ENCODE measurements at regions not wholly inside any gene's neighbourhood (a gene's known extent, or its start where the extent isn't known, plus 50 kb on each side); places are given as distances from the start of the nearest gene placed in this dataset.
A peak's percentile ranks its signal among the peaks of the same experiment; 100 is the strongest.

GRCh38 chr4:110411574-110412011, 64.4 kb upstream of the ENPEP start (continued):
- TF ChIP-seq ZNF830 (tag by site-specific recombination; IDR thresholded peaks at IDR 0.05; ENCODE audit: low read depth) (no peak), ZNF239 (tag by site-specific recombination; IDR thresholded peaks at IDR 0.05) (no peak), IKZF3 (tag by site-specific recombination; IDR thresholded peaks at IDR 0.05) (peak; percentile 100), AEBP2 (tag by site-specific recombination; IDR thresholded peaks at IDR 0.05; ENCODE audit: borderline replicate concordance) (no peak), ZNF280D (tag by site-specific recombination; IDR thresholded peaks at IDR 0.05) (no peak), ZBTB20 (tag by site-specific recombination; IDR thresholded peaks at IDR 0.05) (no peak), ZNF530 (tag by site-specific recombination; IDR thresholded peaks at IDR 0.05; ENCODE audit: low read depth) (no peak), ZNF501 (tag by site-specific recombination; IDR thresholded peaks at IDR 0.05) (no peak), ZNF311 (tag by site-specific recombination; IDR thresholded peaks at IDR 0.05; ENCODE audit: borderline replicate concordance) (no peak), ZNF623 (tag by site-specific recombination; IDR thresholded peaks at IDR 0.05) (no peak), HOXA7 (CRISPR knock-in tag; IDR thresholded peaks at IDR 0.05; ENCODE audit: borderline replicate concordance) (no peak), ZNF132 (tag by site-specific recombination; IDR thresholded peaks at IDR 0.05; ENCODE audit: borderline replicate concordance) (no peak), ZNF621 (tag by site-specific recombination; IDR thresholded peaks at IDR 0.05) (no peak), ZNF214 (tag by site-specific recombination; IDR thresholded peaks at IDR 0.05; ENCODE audit: borderline replicate concordance) (no peak), MYNN (tag by site-specific recombination; IDR thresholded peaks at IDR 0.05; ENCODE audit: borderline replicate concordance) (no peak), ZNF624 (tag by site-specific recombination; IDR thresholded peaks at IDR 0.05) (no peak), ZNF548 (tag by site-specific recombination; IDR thresholded peaks at IDR 0.05) (no peak), YY2 (tag by site-specific recombination; IDR thresholded peaks at IDR 0.05) (no peak), ZNF707 (tag by site-specific recombination; IDR thresholded peaks at IDR 0.05) (no peak), ZNF514 (tag by site-specific recombination; IDR thresholded peaks at IDR 0.05) (no peak), ZBTB21 (tag by site-specific recombination; IDR thresholded peaks at IDR 0.05) (peak; percentile 61; the same call in 1 of the 2 replicates), ZNF670 (tag by site-specific recombination; IDR thresholded peaks at IDR 0.05; ENCODE audit: low read depth) (no peak), ZNF140 (tag by site-specific recombination; IDR thresholded peaks at IDR 0.05) (peak; percentile 80; the same call in 1 of the 2 replicates), INSM2 (tag by site-specific recombination; IDR thresholded peaks at IDR 0.05) (peak; percentile 90), ZSCAN16 (tag by site-specific recombination; IDR thresholded peaks at IDR 0.05) (no peak), REPIN1 (tag by site-specific recombination; IDR thresholded peaks at IDR 0.05; ENCODE audit: low read depth) (no peak), ZNF211 (tag by site-specific recombination; IDR thresholded peaks at IDR 0.05; ENCODE audit: low read depth) (no peak), RBAK (tag by site-specific recombination; IDR thresholded peaks at IDR 0.05) (no peak), ZSCAN5A (tag by site-specific recombination; IDR thresholded peaks at IDR 0.05) (no peak), ZNF549 (tag by site-specific recombination; IDR thresholded peaks at IDR 0.05) (no peak), ZNF169 (tag by site-specific recombination; IDR thresholded peaks at IDR 0.05) (no peak), KLF9 (tag by site-specific recombination; IDR thresholded peaks at IDR 0.05; ENCODE audit: low read depth) (no peak), PRDM4 (tag by site-specific recombination; IDR thresholded peaks at IDR 0.05) (peak; percentile 86)
